Keratinocyte (primary cell): ENCODE measurements at regions not wholly inside any gene's neighbourhood (a gene's known extent, or its start where the extent isn't known, plus 50 kb on each side); places are given as distances from the start of the nearest gene placed in this dataset.
A peak's percentile ranks its signal among the peaks of the same experiment; 100 is the strongest.
"Not testable (repeated sequence)": the region's sequence is repeated elsewhere in the genome, so short reads cannot be mapped to it uniquely, and the experiment has no call there.

Source experiments
- DNase-seq: peaks from one replicate; pipeline ENCODE4 v3.0.0-alpha.2; 2011; ENCODE audit warnings: low read depth, missing footprints, low spot score
- FAIRE-seq: peaks from 2 replicates; lab custom pipeline; 2011; peaks lifted over from hg19 to GRCh38; lab: Jason Lieb, UNC
- H2AFZ ChIP-seq: 2 replicates; pipeline ENCODE4 v1.6.0; 2012; ENCODE audit warnings: low read length, control low read depth, inconsistent platforms; ENCODE audit not compliant: control insufficient read depth
- H3K27ac ChIP-seq: 2 replicates; pipeline ENCODE4 v1.5.1; 2011; ENCODE audit warnings: low read length; ENCODE audit not compliant: control insufficient read depth, insufficient read depth
- H3K27me3 ChIP-seq: 3 replicates; pipeline ENCODE4 v1.6.0; 2011; ENCODE audit warnings: low read length; ENCODE audit not compliant: control insufficient read depth, insufficient read depth; ENCODE audit errors: extremely low read depth
- H3K36me3 ChIP-seq, 2 experiments: 2 replicates in 1 of 2; 3 replicates in 1 of 2; pipeline ENCODE4 v1.5.1; 2011; ENCODE audit warnings: low read length in 2 of 2, mild to moderate bottlenecking in 1 of 2; ENCODE audit not compliant: control insufficient read depth in 2 of 2, insufficient read depth in 2 of 2; ENCODE audit errors: extremely low read depth in 1 of 2
- H3K4me1 ChIP-seq: 3 replicates; pipeline ENCODE4 v1.5.1; 2011; ENCODE audit warnings: low read length; ENCODE audit not compliant: control insufficient read depth, insufficient read depth; ENCODE audit errors: extremely low read depth
- H3K4me2 ChIP-seq: 3 replicates; pipeline ENCODE4 v1.6.0; 2011; ENCODE audit warnings: low read depth, low read length; ENCODE audit not compliant: control insufficient read depth, insufficient read depth; ENCODE audit errors: extremely low read depth
- H3K4me3 ChIP-seq, 3 experiments: fragments of 200-600 bp in 1 of 3; sonication (generic) in 1 of 3; 2 replicates in 2 of 3; 3 replicates in 1 of 3; pipeline ENCODE4 v1.5.1; 2011 to 2016; ENCODE audit warnings: low read length in 3 of 3, mild to moderate bottlenecking in 3 of 3, control low read depth in 2 of 3, inconsistent platforms in 1 of 3, low read depth in 1 of 3, mixed read lengths in 1 of 3, mixed run types in 1 of 3, moderate library complexity in 1 of 3; ENCODE audit not compliant: control insufficient read depth in 2 of 3, insufficient read depth in 2 of 3; ENCODE audit errors: extremely low read depth in 1 of 3
- H3K79me2 ChIP-seq: 2 replicates; pipeline ENCODE4 v1.6.0; 2012; ENCODE audit warnings: low read length; ENCODE audit not compliant: control insufficient read depth, insufficient read depth
- H3K9ac ChIP-seq: 3 replicates; pipeline ENCODE4 v1.6.0; 2011; ENCODE audit warnings: low read length; ENCODE audit not compliant: control insufficient read depth, insufficient read depth; ENCODE audit errors: extremely low read depth
- H3K9me1 ChIP-seq: 3 replicates; pipeline ENCODE4 v1.6.0; 2011; ENCODE audit warnings: low read length; ENCODE audit not compliant: control insufficient read depth, insufficient read depth; ENCODE audit errors: extremely low read depth
- H3K9me3 ChIP-seq: 2 replicates; pipeline ENCODE4 v1.5.1; 2012; ENCODE audit warnings: low read depth, low read length; ENCODE audit not compliant: control insufficient read depth
- H4K20me1 ChIP-seq: 3 replicates; pipeline ENCODE4 v1.6.0; 2011; ENCODE audit warnings: low read length; ENCODE audit not compliant: control insufficient read depth, insufficient read depth; ENCODE audit errors: extremely low read depth
- dilution Hi-C: fragments of 300-500 bp; cut with MboI; formaldehyde crosslinking; loops from one replicate; pipeline ENCODE4 v1.7.0; 2020; ENCODE audit warnings: low sequenced_read_pairs; ENCODE audit not compliant: extremely low pct_ligation_motif_present

- H3K36me3 ChIP-seq, H3K79me2 ChIP-seq, H3K9ac ChIP-seq, H3K4me1 ChIP-seq, FAIRE-seq, DNase-seq, H3K27me3 ChIP-seq, H3K4me2 ChIP-seq, H3K27ac ChIP-seq, H3K4me3 ChIP-seq, H2AFZ ChIP-seq, H3K9me3 ChIP-seq, dilution Hi-C loops, H3K9me1 ChIP-seq, H4K20me1 ChIP-seq: not testable (repeated sequence)
These were observed 150.8 kb upstream of the C1QTNF3 start for GRCh38 chr5:34193804-34194203.

GRCh38 chr5:34196091-34196490 lies 153.1 kb upstream of the C1QTNF3 start:
- H3K36me3 ChIP-seq, H3K9me1 ChIP-seq, H3K4me2 ChIP-seq, H3K4me1 ChIP-seq, FAIRE-seq, dilution Hi-C loops, H3K9ac ChIP-seq, H3K27ac ChIP-seq, H3K27me3 ChIP-seq, H2AFZ ChIP-seq, DNase-seq, H4K20me1 ChIP-seq, H3K4me3 ChIP-seq, H3K9me3 ChIP-seq, H3K79me2 ChIP-seq: not testable (repeated sequence)

- H3K4me3 ChIP-seq, FAIRE-seq, H3K27ac ChIP-seq, H3K9me1 ChIP-seq, H3K4me2 ChIP-seq, H3K36me3 ChIP-seq, H4K20me1 ChIP-seq, dilution Hi-C loops, H3K4me1 ChIP-seq, H3K79me2 ChIP-seq, H3K9me3 ChIP-seq, DNase-seq, H3K27me3 ChIP-seq, H2AFZ ChIP-seq, H3K9ac ChIP-seq: not testable (repeated sequence)
These were observed 162.3 kb upstream of the C1QTNF3 start for GRCh38 chr5:34205347-34205746.

GRCh38 chr5:34217386-34217785 lies 174.4 kb upstream of the C1QTNF3 start:
- H4K20me1 ChIP-seq, H3K36me3 ChIP-seq, H3K4me2 ChIP-seq, H3K79me2 ChIP-seq, H3K27ac ChIP-seq, H3K4me1 ChIP-seq, H3K9me3 ChIP-seq, H3K4me3 ChIP-seq, dilution Hi-C loops, H3K9ac ChIP-seq, H3K27me3 ChIP-seq, FAIRE-seq, H3K9me1 ChIP-seq, H2AFZ ChIP-seq: not testable (repeated sequence)
- DNase-seq = peak; percentile 21

GRCh38 chr5:34221329-34222073 lies 178.5 kb upstream of the C1QTNF3 start:
- H3K4me2 ChIP-seq, H3K79me2 ChIP-seq, FAIRE-seq, H3K9ac ChIP-seq, H3K36me3 ChIP-seq, dilution Hi-C loops, H4K20me1 ChIP-seq, H3K27me3 ChIP-seq, H3K4me3 ChIP-seq, H3K27ac ChIP-seq, H3K9me1 ChIP-seq, H3K9me3 ChIP-seq, H3K4me1 ChIP-seq, H2AFZ ChIP-seq, DNase-seq: not testable (repeated sequence)
